GM23338 (cell line): ENCODE measurements at regions not wholly inside any gene's neighbourhood (a gene's known extent, or its start where the extent isn't known, plus 50 kb on each side); places are given as distances from the start of the nearest gene placed in this dataset.

Experiments
- ATAC-seq: fragments of 200-7000 bp; cut with Tn5 transposase; 3 replicates; pipeline ENCODE4 v1.9.1; 2020
- DNase-seq: peaks from one replicate; pipeline ENCODE4 v3.0.0-alpha.2; 2015; ENCODE audit warnings: low spot score
- H2AFZ ChIP-seq: fragments of 200-600 bp; sonication (generic); 2 replicates; pipeline ENCODE4 v1.8.0; 2016; ENCODE audit warnings: antibody characterized with exemption, mild to moderate bottlenecking, moderate library complexity
- H3F3A ChIP-seq: fragments of 200-600 bp; sonication (generic); replicated peaks from 2 replicates; pipeline ENCODE4 v1.8.0; 2017; ENCODE audit warnings: antibody characterized with exemption, mixed run types, low read depth
- H3K27ac ChIP-seq: fragments of 200-600 bp; sonication (generic); 2 replicates; pipeline ENCODE4 v1.6.1; 2016; ENCODE audit warnings: low read depth
- H3K27me3 ChIP-seq: fragments of 200-600 bp; sonication (generic); 2 replicates; pipeline ENCODE4 v1.8.0; 2016; ENCODE audit warnings: mild to moderate bottlenecking, mixed run types, moderate library complexity; ENCODE audit not compliant: insufficient read depth
- H3K36me3 ChIP-seq: fragments of 200-600 bp; sonication (generic); 2 replicates; pipeline ENCODE4 v1.8.0; 2016; ENCODE audit warnings: mild to moderate bottlenecking; ENCODE audit not compliant: insufficient read depth
- H3K4me1 ChIP-seq: fragments of 200-600 bp; sonication (generic); 2 replicates; pipeline ENCODE4 v1.8.0; 2016; ENCODE audit warnings: mild to moderate bottlenecking, moderate library complexity; ENCODE audit not compliant: insufficient read depth
- H3K4me2 ChIP-seq: fragments of 200-600 bp; sonication (generic); 2 replicates; pipeline ENCODE4 v1.7.1; 2017; ENCODE audit warnings: mixed run types
- H3K4me3 ChIP-seq: fragments of 200-600 bp; sonication (generic); 2 replicates; pipeline ENCODE4 v1.6.1; 2016; ENCODE audit warnings: mixed run types
- H3K79me2 ChIP-seq: fragments of 200-600 bp; sonication (generic); replicated peaks from 2 replicates; pipeline ENCODE4 v1.8.0; 2017; ENCODE audit warnings: mild to moderate bottlenecking; ENCODE audit not compliant: insufficient read depth
- H3K9me2 ChIP-seq: fragments of 200-600 bp; sonication (generic); 2 replicates; pipeline ENCODE4 v1.8.0; 2017; ENCODE audit not compliant: insufficient read depth
- H4K20me1 ChIP-seq: fragments of 200-600 bp; sonication (generic); replicated peaks from 2 replicates; pipeline ENCODE4 v1.8.0; 2017; ENCODE audit warnings: mild to moderate bottlenecking; ENCODE audit not compliant: insufficient read depth
- H3K27ac Mint-ChIP-seq: 2 replicates; pipeline ENCODE4 v1.8.0; 2020; ENCODE audit warnings: inconsistent platforms, mild to moderate bottlenecking, moderate library complexity, mixed read lengths
- H3K27me3 Mint-ChIP-seq: 3 replicates; pipeline ENCODE4 v1.8.0; 2022; ENCODE audit warnings: low read depth, mild to moderate bottlenecking, moderate library complexity, mixed read lengths, inconsistent platforms; ENCODE audit not compliant: insufficient read depth, poor library complexity
- H3K36me3 Mint-ChIP-seq: 3 replicates; pipeline ENCODE4 v1.8.0; 2021; ENCODE audit warnings: low read depth, mild to moderate bottlenecking, inconsistent platforms, moderate library complexity, mixed read lengths
- H3K4me1 Mint-ChIP-seq: 3 replicates; pipeline ENCODE4 v1.8.0; 2020; ENCODE audit warnings: mild to moderate bottlenecking, inconsistent platforms, mixed read lengths
- H3K4me3 Mint-ChIP-seq: 3 replicates; pipeline ENCODE4 v1.8.0; 2021; ENCODE audit warnings: moderate library complexity, mild to moderate bottlenecking, inconsistent platforms, mixed read lengths
- H3K9me3 Mint-ChIP-seq: 3 replicates; pipeline ENCODE4 v1.8.0; 2020; ENCODE audit warnings: moderate library complexity, mild to moderate bottlenecking, inconsistent platforms, mixed read lengths
- CTCF ChIP-seq, 2 experiments: fragments of 200-600 bp in 1 of 2; sonication (generic) in 1 of 2; conservative IDR thresholded peaks; 2 replicates each; pipeline versions ENCODE4 v1.5.1 to v1.6.1; 2016 to 2017; ENCODE audit warnings: antibody characterized with exemption in 2 of 2, low read depth in 2 of 2, mild to moderate bottlenecking in 2 of 2, moderate library complexity in 1 of 2
- JUNB ChIP-seq: IDR thresholded peaks from one replicate; pipeline ENCODE4 v1.6.1; 2016; ENCODE audit warnings: antibody characterized with exemption; ENCODE audit not compliant: unreplicated experiment
- NANOG ChIP-seq: IDR thresholded peaks from 2 replicates; pipeline ENCODE4 v1.6.1; 2016; ENCODE audit warnings: antibody characterized with exemption, borderline replicate concordance
- POLR2AphosphoS5 ChIP-seq: IDR thresholded peaks from 2 replicates; pipeline ENCODE4 v1.6.1; 2016; ENCODE audit warnings: antibody characterized with exemption, low read depth
- ZNF462 ChIP-seq: fragments of 250-450 bp; sonication (Bioruptor Pico); IDR thresholded peaks from 2 replicates; pipeline ENCODE4 v1.5.0; 2020; ENCODE audit warnings: mild to moderate bottlenecking, moderate library complexity
- TF ChIP-seq, protein P1 (sequence below): IDR thresholded peaks from 2 replicates; pipeline ENCODE4 v1.6.1; 2016; ENCODE audit warnings: antibody characterized with exemption

DNA sequence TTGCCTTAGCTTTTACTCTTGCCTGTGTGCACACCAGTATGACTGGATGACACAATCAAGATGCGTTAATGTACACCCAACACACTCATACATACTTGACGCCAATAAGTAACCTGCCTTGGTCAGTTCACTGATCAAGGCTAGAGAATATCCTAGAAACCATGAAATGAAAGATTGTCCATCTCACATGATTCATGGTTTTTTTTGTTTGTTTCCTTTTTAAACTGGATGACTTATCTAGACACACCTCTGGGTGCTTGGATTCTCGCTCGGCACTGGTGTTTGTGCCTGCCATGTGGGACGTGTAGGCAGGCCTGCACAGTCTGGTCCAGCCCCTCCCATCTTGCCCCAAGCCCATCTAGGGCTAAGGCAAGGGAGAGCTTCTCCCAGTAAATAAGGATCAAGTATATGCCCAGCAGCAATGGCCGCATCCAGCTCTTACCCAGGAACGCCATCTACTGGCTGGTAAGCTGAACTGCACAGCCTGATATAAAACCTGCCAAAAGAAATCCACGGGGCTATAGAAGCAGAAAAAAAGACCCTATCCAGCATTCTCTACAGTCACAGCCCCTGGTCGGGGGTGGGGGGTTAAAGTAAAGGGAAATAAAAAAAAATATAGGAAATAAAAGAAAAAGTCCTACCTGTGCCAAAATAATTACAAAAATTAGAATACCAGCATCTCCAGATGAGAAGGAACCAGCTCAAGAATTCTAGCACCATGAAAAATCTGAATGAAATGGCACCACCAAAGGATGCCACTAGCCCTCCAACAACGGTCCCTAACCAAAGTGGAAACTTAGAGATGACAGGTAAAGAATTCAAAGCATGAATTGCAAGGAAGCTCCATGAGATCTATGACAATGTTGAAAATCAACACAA, 73.3 kb downstream of the OTOR start:
- H3K4me2 ChIP-seq, result no peak overlapping the region
- H3K27me3 ChIP-seq, result no peaks in the 10 kb centered on the region
- no peaks in the 10 kb centered on the region for H3K4me1 ChIP-seq
- no peaks in the 10 kb centered on the region; the same call in 1 of the 2 replicates for H3K9me2 ChIP-seq
- H3F3A ChIP-seq, result no peaks in the 10 kb centered on the region
- H2AFZ ChIP-seq, result peak overlapping the region; percentile 90
- H3K36me3 ChIP-seq, result no peaks in the 10 kb centered on the region; the same call in 1 of the 2 replicates
- Mint-ChIP-seq H3K4me1 (peaks cover 4% of the 10 kb centered on the region; the same call in 1 of the 3 replicates), H3K27ac (no peak overlapping the region), H3K9me3 (peaks cover 30% of the 10 kb centered on the region), H3K36me3 (peaks cover 6% of the 10 kb centered on the region; the same call in 2 of the 3 replicates), H3K27me3 (peaks cover 2% of the 10 kb centered on the region), H3K4me3 (no peak overlapping the region)
- no peak overlapping the region for H3K4me3 ChIP-seq
- no peaks in the 10 kb centered on the region for H3K79me2 ChIP-seq
- ATAC-seq (peak; percentile 90), DNase-seq (peak; percentile 79)
- H4K20me1 ChIP-seq, result no peaks in the 10 kb centered on the region
- TF ChIP-seq POLR2AphosphoS5, result no peak
- peak; percentile 91 to 98 for TF ChIP-seq CTCF (conservative IDR thresholded peaks at IDR 0.05; ENCODE audit: low read depth in 2 of 2)
- no peak overlapping the region for H3K27ac ChIP-seq

DNA sequence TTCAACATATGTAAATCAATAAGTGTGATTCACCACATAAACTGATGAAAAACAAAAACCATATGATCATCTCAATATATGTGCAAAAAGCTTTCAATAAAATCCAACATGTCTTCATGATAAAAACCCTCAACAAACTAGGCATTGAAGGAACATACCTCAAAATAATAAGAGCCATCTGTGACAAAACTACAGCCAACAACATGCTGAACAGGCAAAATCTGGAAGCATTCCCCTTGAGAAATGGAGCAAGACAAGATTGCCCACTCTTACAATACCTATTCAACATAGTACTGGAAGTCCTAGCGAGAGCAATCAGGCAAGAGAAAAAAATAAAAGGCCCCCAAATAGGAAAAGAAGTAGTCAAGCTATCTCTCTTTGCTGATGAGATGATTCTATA, 76.5 kb downstream of the OTOR start:
- Histone ChIP-seq H3K27me3 (no peaks in the 10 kb centered on the region), H4K20me1 (no peaks in the 10 kb centered on the region), H3K4me3 (no peak overlapping the region), H3K79me2 (no peaks in the 10 kb centered on the region), H2AFZ (no peak overlapping the region), H3K27ac (no peak overlapping the region), H3K4me1 (no peaks in the 10 kb centered on the region), H3K9me2 (no peaks in the 10 kb centered on the region), H3K36me3 (no peaks in the 10 kb centered on the region; the same call in 1 of the 2 replicates), H3K4me2 (no peak overlapping the region), H3F3A (no peaks in the 10 kb centered on the region)
- no peak overlapping the region for H3K27ac Mint-ChIP-seq
- DNase-seq, result no peak
- peaks cover 30% of the 10 kb centered on the region for H3K9me3 Mint-ChIP-seq
- H3K4me1 Mint-ChIP-seq, result no peaks in the 10 kb centered on the region; the same call in 2 of the 3 replicates
- ATAC-seq, result no peak
- no peak overlapping the region for H3K4me3 Mint-ChIP-seq
- H3K27me3 Mint-ChIP-seq, result peaks cover 2% of the 10 kb centered on the region
- H3K36me3 Mint-ChIP-seq, result peaks cover 6% of the 10 kb centered on the region; the same call in 2 of the 3 replicates
- TF ChIP-seq CTCF (conservative IDR thresholded peaks at IDR 0.05; ENCODE audit: low read depth in 2 of 2), result no peak
- no peak for TF ChIP-seq POLR2AphosphoS5
- TF ChIP-seq NANOG, result no peak
- no peak for TF ChIP-seq JUNB
- TF ChIP-seq ZNF462 (CRISPR knock-in tag), result no peak
- TF ChIP-seq, protein P1, sequence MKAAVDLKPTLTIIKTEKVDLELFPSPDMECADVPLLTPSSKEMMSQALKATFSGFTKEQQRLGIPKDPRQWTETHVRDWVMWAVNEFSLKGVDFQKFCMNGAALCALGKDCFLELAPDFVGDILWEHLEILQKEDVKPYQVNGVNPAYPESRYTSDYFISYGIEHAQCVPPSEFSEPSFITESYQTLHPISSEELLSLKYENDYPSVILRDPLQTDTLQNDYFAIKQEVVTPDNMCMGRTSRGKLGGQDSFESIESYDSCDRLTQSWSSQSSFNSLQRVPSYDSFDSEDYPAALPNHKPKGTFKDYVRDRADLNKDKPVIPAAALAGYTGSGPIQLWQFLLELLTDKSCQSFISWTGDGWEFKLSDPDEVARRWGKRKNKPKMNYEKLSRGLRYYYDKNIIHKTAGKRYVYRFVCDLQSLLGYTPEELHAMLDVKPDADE, result no peak
